T47D (cell line): ENCODE measurements at regions not wholly inside any gene's neighbourhood (a gene's known extent, or its start where the extent isn't known, plus 50 kb on each side); places are given as distances from the start of the nearest gene placed in this dataset.
"Not testable (repeated sequence)": the region's sequence is repeated elsewhere in the genome, so short reads cannot be mapped to it uniquely, and the experiment has no call there.

Experiments
- DNase-seq, 2 experiments: peaks; one replicate each; pipeline versions ENCODE4 v3.0.0 to v3.0.0-alpha.2; 2011 to 2012; ENCODE audit warnings: low read depth in 1 of 2, low spot score in 1 of 2
- JUND ChIP-seq: IDR thresholded peaks from 2 replicates; pipeline ENCODE4 v1.6.1; 2012; ENCODE audit warnings: low read depth
- in situ Hi-C: cut with HindIII; loops from 2 replicates; pipeline ENCODE4 v1.10.0; 2016; ENCODE audit warnings: low sequenced_read_pairs, low pct_unique_long_range_greater_than_20kb

DNA sequence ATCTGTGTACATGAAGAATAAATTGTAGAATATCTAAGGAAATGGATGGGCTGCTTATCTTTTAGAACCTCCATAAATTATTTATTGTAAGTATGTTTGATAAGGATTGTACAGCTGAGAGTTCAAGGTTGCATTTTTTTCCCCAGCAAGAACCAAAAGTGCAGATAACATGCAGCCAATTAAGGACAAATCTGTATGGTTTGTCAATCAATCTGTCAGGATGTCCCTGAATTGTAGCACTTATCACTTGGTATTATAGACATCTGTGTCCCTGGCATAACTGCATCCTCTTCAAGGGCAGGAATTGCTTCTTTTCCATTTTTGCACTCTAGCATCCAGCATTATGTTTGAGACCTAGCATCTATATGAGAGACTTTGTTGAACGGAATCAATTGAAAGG, 95.4 kb upstream of the IGFBP7 start:
- TF ChIP-seq JUND = no peak
- in situ Hi-C loops = no loop called here
- DNase-seq = no peak

DNA sequence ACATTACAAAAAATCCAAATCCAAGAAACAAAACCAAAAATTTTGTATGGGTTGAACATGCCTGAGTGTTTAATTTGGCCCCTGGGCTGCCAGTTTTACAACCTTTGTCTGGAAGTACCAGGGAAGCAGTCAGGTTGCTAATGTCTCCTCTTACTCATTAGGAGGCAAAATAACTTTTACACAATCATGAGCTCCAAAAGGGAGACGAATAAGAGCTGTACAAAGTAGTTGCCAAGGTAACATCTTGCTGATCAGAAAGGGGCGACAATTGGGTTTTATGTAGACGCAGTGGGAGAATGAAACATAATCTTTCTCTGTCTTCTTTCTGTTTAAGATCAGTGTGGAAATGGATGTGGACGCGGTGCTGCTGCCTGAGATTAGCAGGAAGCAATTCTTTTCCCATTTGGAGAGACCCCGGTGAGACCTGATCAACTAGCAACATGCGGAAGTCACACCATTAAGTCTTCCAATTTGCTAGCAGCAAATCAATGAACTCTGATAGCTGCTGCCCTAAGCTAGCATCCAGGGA, 90.7 kb upstream of the IGFBP7 start:
- no peak for TF ChIP-seq JUND
- in situ Hi-C loops = no loop called here
- no peak for DNase-seq

DNA sequence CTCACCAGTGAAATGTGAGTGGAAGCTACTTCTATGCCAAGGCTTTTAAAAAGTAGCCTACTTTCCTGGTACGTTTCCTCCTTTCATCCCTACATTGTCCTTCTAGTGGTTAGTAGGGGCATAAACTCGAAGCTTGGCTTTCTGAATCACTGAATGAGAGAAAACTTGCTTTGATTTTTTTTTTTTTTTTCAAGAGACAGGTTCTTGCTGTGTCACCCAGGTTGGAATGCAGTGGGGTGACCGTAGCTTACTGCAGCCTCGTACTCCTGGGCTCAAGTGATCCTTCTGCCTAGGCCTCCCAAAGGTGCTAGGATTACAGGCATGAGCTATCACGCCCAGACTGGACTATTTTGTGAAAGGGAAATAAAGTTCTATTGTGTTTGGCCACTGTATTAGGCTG, 89.1 kb upstream of the IGFBP7 start:
- in situ Hi-C loops = no loop called here
- no peak for DNase-seq
- no peak for TF ChIP-seq JUND

DNA sequence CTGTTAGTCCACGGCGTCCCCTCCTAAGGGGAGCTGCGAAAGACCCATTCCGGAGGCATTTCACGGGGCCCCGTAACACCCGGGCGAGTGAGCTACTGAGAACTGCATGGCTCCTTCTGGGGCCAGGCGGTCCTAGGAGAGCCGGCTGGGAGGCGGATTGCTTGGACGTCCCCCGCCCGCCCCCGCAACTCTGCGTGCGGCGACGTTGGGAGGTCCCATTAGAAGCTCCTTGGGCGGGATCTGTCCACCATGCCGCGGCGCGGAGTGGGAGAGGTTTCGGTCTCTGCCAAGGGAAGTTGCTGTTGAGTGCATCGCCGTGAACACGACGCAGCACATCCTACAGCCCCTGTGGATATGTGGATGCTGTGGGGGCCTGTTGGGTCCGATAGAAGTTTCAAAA, 85.4 kb upstream of the IGFBP7 start:
- in situ Hi-C loops = no loop called here
- no peak for DNase-seq
- TF ChIP-seq JUND = no peak

DNA sequence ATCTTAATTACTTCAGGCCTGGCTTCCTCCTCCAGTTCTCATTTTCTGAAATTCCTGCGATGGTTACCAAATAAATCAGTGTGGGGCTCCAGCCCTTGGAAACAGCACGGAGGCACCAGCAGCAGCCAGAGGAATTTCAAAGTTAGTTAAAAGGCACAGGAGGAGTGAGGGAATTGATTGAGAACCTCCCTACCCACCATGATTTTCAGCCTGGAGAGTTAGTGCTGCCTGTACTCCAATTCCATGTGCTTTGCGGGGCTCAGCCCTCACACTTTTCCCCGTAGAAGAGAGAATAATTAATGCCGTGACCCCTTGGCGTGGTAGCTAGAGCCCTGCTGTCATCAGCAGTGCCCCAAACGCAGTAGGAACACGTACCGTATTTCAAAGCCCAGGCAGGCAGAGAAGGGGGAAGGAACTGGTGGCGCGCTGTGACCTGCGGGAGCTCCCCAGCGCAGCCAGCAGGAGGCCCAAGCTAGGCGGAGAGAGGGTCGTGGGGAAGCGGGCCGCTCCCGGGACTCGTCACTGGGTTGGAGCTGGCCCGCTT, 84.0 kb upstream of the IGFBP7 start:
- no peak for DNase-seq
- TF ChIP-seq JUND = no peak
- in situ Hi-C loops = no loop called here

DNA sequence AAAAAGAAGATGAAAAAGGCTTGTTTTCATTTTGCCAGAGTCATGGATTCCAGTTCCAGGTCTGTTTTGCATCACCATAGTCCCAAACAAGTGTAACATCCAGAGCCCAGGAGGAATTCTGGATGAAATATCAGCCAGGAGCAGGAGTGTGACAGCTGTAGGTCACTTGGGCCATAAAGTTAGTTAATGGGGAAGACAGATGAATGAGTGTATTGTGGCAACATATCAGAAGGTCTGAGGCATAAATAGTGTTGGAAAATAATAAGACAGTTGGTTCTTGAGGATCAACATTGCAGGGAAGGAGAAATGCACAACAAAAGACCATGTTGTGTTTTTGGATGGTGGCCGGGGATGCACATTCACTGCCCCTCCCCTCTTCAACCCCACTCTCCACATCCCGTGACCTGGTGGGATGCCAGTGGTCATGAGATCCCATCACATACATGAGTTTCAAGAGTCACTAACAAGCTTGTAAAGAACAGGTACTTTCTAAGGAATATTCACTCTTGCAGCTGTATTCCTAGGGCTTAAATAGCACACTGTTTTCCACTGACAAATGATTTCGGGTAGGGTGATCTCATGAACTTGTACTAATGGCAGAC, 83.1 kb upstream of the IGFBP7 start:
- in situ Hi-C loops = no loop called here
- no peak for DNase-seq
- TF ChIP-seq JUND = no peak

DNA sequence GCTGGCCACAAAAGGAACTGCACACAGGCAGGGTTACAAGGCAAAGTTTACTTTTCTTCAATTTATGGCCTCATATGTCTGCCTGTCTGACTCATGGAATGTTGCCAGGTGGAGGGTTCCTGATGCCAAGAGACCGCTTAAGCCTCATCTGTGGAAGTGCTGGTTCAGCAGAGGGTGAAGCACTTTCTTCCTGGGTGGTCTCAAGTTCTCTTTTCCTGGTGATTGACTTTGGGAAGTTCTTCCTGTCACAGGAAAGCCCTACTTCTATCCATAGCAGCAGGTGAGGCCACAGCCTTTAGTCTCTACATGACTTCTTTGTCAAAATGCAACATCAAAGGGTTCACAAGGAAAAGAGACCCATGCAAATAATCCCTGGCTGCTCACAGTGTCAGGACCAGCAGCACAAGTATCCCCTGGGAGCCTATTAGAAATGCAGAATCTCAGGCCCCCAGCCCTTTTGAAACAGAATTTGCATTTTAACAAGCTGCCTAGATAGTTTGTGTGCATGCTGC, 81.4 kb upstream of the IGFBP7 start:
- TF ChIP-seq JUND = no peak
- DNase-seq = peak in 1 of 2 experiments; percentile 23
- in situ Hi-C loops = no loop called here

DNA sequence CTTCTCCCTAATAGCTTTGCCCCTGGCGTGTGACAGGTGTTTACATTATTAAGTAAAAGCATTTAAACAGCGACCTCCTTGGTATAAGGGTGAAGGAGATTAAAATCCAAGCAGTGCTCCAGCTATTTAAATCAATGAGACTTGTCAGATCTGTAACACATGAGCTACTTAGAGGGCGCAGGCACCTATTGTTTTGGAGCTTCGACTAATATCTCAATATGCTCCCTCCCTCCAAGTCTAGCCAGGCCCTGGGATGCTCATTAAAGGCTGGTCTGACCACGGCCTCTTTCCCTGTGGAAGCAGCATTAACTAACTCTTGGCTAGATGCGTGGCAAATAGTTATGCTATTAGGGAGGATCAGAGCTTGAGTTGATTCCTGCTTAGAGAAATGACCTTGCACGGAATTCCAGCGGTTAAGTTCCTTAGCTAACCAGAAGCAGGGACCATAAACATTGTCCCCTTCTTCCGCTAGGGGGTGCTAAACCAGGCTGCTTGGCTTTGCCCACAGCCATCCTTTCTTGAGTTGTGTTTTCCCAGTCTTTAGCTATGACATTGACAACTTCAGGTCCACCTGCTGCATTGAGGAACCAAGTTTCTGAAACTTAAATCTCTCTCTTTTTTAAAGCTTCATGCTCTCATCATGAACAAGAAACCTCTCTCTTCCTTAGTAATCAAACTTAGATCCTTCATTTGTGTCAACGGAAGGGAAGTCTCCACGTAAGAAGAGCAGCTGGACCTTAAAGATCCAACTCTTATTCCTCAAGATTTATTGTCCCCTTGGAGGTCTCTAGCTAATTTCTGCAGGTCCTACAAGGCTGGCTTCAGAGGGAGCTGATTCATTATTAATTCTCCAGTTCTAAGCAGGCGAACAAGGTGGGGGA, 80.7 kb upstream of the IGFBP7 start:
- TF ChIP-seq JUND = no peak
- peak in 1 of 2 experiments; percentile 49 for DNase-seq
- in situ Hi-C loops = no loop called here

DNA sequence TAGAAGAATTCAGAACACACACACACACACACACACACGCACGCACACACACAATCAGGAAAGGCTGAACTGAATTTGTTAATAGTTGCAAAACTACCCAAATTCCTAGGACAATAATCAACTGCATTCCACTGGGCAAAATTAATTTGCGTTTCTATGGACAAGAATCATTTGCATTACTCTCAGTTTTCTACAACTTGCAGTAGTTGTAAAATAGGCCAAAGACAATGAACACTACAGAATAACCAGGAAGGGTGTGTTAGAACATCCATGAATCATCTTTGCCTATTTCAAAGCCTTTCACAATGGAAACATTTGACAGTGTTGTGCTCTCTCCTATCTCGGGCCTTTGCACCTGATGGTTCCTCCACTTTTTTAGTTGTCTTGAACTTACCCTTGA, 77.1 kb upstream of the IGFBP7 start:
- DNase-seq = no peak
- in situ Hi-C loops = no loop called here
- no peak for TF ChIP-seq JUND

DNA sequence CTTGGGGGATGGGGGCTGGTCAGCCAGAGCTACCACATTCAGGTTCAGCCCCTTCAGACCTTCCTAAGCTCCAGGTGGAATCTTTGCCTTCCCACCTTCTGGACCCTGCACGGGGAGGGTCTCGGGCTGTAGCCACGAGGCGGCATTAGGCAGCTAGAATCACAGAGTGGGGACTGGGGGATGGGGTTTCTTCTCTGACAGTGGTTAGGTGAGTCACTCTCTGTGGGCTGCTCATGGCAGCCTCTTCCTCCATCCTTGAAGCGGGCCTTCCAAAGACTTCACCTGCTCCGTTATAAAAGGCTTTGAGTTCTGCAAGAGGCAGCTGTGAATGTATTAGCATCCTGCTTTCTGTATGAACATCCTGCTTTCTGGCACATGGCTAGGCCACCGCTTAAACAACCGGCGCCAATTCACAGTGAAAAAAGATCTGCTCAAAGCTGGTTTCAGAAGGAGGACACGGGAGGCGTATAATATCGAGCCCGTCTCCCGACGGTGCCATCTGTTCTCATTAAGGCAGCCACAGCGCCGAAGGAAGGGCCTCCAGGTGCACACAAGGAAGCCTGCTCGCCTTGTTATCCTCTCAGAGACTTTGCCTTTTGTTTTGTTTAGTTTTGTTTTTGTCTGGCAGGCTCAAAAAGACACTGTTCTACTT, 74.3 kb upstream of the IGFBP7 start:
- no peak for DNase-seq
- in situ Hi-C loops = no loop called here
- TF ChIP-seq JUND = no peak

DNA sequence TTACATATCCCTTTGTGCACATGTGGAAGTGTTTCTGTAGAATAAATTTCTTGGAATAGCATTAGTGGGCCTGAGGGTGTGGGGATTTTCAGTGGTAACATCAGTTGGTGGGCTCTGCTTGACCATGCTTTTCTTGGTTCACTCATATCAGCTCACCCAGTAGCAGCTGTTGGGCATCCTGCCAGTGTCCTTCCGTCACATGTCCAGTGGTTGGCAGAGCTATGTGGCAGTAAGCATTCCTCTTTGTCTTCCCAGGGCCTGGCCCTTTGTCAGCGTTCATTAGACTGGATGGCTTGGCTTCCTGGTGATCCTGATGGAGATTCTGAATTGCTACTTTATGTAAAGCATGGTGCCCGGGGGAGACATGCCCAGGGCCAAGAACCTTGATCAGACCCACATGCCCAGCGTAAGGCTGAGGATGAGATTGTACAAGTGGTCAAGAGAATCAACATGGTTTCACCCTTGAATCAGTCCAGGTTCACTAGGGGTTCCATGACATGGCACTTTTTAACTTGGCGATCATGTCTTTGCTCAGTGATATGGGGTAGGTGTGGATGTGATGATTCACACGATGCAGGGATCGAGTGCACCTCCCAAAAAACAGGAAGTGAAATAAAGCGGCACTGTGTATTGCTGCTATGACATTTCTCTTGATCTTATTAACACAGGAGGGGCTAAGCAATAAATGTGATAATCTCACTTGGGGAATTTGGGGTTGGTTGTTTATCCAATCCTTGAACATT, 72.1 kb upstream of the IGFBP7 start:
- no peak for TF ChIP-seq JUND
- DNase-seq = no peak
- in situ Hi-C loops = no loop called here

DNA sequence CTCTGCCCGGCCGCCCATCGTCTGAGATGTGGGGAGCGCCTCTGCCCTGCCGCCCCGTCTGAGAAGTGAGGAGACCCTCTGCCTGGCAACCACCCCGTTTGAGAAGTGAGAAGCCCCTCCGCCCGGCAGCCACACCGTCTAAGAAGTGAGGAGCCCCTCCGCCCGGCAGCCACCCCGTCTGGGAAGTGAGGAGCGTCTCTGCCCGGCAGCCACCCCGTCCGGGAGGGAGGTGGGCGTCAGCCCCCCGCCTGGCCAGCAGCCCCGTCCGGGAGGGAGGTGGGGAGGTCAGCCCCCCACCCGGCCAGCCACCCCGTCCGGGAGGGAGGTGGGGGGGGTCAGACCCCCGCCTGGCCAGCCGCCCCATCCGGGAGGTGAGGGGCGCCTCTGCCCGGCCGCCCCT, 63.0 kb upstream of the IGFBP7 start:
- DNase-seq, in situ Hi-C loops: not testable (repeated sequence)
